GM10248 (cell line): ENCODE measurements at regions not wholly inside any gene's neighbourhood (a gene's known extent, or its start where the extent isn't known, plus 50 kb on each side); places are given as distances from the start of the nearest gene placed in this dataset.

Source experiments
- CTCF ChIA-PET: fragments of 300-600 bp; sonication (Branson Sonifier 250); formaldehyde crosslinking; extraction: SDS; loops from one replicate; lab custom pipeline; 2021; ENCODE audit warnings: antibody characterized with exemption; lab: Yijun Ruan, JAX
- POLR2A ChIA-PET: fragments of 350-650 bp; sonication (Branson Sonifier 250); formaldehyde crosslinking; extraction: SDS; loops from one replicate; lab custom pipeline; 2020; ENCODE audit warnings: antibody characterized with exemption; lab: Yijun Ruan, JAX
- DNase-seq: peaks from one replicate; pipeline ENCODE4 v3.0.0; 2012; ENCODE audit errors: extremely low spot score
- TF ChIP-seq, protein P1 (sequence below): IDR thresholded peaks from 2 replicates; pipeline ENCODE4 v1.5.1; 2012; ENCODE audit warnings: mild to moderate bottlenecking, low read depth; ENCODE audit errors: extremely low read depth, missing control alignments, control extremely low read depth

DNA sequence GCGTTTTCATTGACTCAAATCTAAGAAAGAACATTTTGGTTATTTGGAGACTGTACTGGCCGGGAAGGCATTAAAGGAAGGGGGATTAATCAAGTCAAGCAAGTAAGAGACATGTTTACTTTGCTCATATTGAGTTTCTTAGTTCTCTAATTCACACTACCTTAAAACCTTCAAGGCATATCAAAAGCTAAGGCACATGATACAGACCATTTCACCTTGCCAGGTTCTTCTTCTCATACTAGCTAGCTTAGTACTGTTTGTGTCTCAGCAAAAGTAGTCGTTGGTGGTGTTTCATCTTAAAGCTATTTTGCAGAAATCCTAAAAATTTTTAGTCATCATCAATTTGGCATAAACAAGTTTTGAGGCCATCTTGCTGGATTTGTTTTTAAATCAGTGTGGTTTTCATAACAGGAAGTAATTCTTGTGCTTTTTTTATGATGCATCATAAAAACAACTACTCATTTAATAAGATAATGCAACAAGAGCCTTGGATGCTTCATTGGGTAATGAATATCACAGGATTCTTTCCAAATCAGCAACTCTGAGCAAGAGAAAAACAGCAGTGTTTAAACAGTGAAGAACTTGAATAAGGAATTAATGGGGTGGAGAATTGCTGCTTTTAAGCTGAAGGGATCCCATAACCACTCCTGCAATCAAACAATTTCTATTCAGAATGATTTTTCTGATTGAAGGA lies 425.3 kb downstream of the EPM2A start:
- ChIA-PET POLR2A (no interaction called here), CTCF (interaction anchor here (1.3 to 1.9 kb wide), 2 partner anchors 11 to 36 kb away, joined by 3 to 5 read pairs; no protein-coding TSS in a partner anchor)
- TF ChIP-seq, protein P1, sequence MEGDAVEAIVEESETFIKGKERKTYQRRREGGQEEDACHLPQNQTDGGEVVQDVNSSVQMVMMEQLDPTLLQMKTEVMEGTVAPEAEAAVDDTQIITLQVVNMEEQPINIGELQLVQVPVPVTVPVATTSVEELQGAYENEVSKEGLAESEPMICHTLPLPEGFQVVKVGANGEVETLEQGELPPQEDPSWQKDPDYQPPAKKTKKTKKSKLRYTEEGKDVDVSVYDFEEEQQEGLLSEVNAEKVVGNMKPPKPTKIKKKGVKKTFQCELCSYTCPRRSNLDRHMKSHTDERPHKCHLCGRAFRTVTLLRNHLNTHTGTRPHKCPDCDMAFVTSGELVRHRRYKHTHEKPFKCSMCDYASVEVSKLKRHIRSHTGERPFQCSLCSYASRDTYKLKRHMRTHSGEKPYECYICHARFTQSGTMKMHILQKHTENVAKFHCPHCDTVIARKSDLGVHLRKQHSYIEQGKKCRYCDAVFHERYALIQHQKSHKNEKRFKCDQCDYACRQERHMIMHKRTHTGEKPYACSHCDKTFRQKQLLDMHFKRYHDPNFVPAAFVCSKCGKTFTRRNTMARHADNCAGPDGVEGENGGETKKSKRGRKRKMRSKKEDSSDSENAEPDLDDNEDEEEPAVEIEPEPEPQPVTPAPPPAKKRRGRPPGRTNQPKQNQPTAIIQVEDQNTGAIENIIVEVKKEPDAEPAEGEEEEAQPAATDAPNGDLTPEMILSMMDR: no peak
- DNase-seq: no peak

DNA sequence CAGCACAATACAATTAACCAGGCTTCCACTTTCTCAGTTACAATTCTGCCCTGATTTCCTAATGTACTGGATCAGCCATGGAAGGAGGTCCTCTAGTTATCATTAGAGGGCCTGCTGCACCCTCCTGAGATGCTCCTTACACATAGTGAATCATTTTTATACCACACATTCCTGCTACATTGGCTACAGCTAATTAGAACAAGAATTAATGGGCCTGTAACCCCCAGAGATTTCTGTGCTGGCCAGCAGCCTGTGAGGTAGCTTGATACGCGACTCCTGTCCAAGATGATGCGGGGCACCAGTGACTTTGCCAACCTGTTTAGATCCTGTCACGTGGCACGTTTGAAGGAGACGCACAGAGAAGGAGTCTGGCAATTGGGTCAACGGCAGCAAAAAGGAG lies 422.8 kb downstream of the EPM2A start:
- POLR2A ChIA-PET: no interaction called here
- CTCF ChIA-PET: no interaction called here
- TF ChIP-seq, protein P1: no peak
- DNase-seq: no peak

DNA sequence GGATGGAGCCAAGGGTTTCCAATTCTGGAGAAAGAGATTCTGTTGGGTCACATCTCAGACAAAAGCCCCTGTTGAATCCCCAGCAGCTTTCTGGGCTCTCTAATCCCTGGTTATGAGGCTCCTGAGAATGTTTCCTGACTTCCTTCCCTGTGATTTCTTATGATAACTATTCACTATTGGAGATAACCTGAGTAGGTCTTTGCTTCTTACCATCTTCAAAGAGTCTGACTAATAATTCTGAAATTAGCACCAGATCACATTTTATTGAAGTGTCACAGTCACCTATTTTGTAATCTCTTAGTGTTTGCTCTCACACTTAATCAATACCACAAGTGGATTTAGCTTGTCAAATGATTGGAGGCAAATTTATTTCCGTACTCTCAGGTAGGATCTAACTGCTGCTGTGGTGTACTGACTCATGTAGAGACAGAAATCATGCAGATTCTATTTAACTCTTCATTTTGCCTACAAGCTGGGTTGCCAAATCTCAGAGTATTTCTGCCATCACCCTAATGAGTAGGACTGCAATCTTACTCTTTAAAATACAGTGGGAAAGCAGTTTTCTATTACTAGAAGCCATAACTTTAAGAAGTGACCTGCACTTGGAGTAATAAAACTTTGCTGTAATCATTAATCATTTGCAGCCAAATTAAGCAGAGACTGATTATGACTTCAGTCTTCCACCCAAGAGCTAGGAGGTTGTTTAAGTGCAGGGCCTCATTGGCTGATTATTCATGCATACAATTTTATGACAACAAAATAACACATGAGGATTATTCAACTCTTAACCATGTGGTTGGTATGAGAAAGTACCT lies 422.1 kb downstream of the EPM2A start:
- DNase-seq: no peak
- CTCF ChIA-PET: no interaction called here
- POLR2A ChIA-PET: no interaction called here
- TF ChIP-seq, protein P1: no peak

DNA sequence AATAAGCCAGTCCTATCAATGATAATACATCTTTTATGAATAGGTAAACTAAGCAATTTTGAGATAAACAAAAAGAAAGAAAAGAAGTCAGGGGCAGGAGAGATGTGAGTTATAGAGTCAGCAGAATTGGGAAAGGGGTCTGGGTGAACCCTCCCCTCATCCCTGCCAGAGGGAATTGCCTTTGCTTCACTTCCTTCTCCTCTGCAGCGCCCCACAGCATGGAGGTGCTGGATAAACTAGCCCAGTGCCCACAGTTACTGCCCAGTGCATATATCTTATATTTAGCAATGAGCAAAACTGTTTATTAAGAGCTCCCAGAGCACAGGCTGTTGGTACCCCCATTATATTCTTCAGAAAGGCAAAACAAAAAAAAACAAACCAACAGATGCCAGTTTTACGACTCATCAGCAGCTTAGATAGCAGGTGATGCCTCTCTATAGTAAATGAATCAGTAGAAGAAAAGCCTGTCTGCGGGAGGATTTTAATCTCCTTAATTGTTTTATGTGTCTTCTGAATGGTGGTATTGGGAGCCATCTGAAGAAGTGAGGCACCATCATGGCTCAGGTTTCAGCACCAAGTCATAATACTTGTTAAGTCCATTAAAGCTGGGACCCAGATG lies 419.2 kb downstream of the EPM2A start:
- POLR2A ChIA-PET: no interaction called here
- CTCF ChIA-PET: interaction anchor here (1.0 kb wide), 1 partner anchor 17 kb away, joined by 3 read pairs; no protein-coding TSS in a partner anchor
- DNase-seq: no peak
- TF ChIP-seq, protein P1: no peak

DNA sequence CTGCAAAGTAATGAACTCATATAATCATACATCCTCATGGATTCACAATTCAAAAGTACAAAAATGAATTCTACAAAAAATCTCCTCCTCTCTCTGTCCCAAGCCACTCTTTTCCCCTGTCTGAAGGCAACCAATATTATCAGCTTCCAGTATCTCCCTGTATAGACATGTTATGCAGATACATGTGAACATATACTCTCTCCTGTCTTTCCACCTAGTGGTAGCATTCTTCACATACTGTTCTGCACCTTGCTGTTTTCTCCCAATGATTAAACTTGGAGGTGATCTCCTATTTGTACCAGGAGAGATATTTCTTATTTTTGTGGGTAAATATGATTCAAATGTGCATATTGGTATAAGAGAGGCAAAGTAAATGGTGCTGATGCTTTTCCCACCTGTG lies 416.4 kb downstream of the EPM2A start:
- ChIA-PET POLR2A (no interaction called here), CTCF (interaction anchor here (1.5 kb wide), 1 partner anchor 33 kb away, joined by 3 read pairs; no protein-coding TSS in a partner anchor)
- TF ChIP-seq, protein P1: no peak
- DNase-seq: no peak

DNA sequence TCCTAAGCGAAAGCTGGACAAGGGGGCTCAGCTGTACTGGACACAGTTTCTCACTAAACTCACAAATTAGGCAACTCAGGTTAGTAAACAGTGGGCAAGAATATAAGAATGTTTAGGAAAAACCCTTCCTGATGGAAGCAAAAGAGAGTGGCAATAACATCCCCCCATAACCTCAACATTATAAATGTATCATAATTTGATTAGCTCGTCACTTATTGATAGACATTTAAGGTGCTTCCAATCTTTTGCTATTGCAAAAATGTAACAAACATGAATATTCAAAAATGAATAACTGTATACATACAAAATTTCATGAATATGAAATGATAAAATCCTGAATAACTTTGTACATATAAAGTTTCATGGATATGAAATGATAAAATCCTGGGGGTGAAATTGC lies 415.7 kb downstream of the EPM2A start:
- TF ChIP-seq, protein P1: no peak
- ChIA-PET POLR2A (no interaction called here), CTCF (interaction anchor here (1.5 kb wide), 1 partner anchor 33 kb away, joined by 3 read pairs; no protein-coding TSS in a partner anchor)
- no peak for DNase-seq
